NCI-H82 treated with DMSO at 0.1 percent for 48 hours (cell line): ENCODE measurements at regions not wholly inside any gene's neighbourhood (a gene's known extent, or its start where the extent isn't known, plus 50 kb on each side); places are given as distances from the start of the nearest gene placed in this dataset.
"Not testable (repeated sequence)": the region's sequence is repeated elsewhere in the genome, so short reads cannot be mapped to it uniquely, and the experiment has no call there.

Experiments used
- DNase-seq: peaks from one replicate; lab custom pipeline; 2025; ENCODE audit not compliant: unreplicated experiment; lab: John Stamatoyannopoulos, UW

DNA sequence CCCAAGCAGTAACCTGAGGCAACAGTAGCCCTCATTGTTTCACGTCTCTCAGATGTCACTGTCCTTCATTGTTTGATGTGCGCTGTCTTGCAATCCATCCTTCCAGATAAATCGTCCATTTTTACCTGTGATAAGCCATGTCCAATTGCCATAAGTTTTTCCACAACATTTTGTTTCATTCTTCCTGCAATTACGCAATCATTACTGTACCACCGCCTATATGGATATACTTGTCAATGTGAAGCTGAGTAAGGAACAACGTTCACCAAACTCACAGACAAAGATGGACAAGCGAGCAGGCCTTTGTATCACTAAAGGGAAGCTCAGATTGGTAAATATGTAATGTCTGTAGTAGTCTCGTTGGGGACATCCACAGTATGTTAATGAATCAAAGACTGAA is 452.5 kb upstream of the NDN start:
- DNase-seq: not testable (repeated sequence)

DNA sequence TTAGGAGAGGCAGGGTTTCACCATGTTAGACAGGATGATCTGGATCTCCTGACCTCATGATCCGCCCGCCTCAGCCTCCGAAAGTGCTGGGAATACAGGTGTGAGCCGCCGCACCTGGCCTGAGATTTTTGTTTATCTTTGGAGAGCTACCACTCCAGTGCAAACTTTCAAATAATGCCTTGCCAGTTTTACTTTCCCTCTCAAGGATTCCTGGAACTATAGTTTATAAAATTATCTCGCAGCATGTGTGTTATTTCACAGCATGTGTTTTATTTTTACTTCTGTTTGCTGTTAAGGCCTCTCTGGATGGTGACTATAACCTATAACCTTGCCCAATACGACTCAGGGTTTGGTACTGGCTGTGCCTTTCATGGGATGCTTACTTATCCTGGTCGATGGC is 458.0 kb upstream of the NDN start:
- DNase-seq: not testable (repeated sequence)

DNA sequence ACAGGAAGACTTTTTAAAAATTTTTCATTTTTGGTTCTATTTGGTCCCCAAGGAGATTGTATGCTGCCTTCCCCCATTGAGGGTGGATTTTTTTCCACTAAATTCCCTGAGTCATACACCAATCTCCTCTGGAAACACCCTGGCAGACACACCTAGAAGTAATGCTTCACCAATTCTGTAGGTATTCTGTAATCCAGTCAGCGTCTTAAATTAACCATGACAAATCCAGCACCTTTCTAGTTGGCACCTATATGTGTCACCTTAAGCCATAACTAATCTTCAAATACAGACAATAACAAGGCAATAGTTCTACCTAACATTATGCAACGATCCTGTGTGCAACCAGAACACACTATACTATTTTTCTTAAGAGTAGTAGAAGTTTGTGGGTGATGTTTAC is 459.1 kb upstream of the NDN start:
- no peak for DNase-seq

GRCh38 chr15:24150542-24150941 is 463.4 kb upstream of the NDN start:
- DNase-seq: no peak

DNA sequence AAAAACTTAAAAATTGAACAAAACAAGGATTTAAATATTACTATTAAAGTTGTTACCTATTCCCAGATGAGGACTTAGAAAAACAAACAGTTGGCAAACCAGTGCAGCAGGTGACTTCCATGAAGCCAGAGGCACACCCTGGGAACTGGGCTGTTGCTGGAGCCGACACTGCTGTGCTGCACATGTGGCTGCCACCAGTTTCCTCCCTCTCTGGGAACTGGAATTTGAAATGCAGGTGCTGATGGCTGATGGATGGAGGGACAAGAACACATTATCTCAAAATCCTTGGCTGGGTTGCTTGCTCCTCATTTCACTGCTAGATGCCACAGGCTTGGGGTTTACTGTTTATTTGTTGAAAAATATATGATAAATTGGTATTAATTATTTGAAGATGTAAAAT is 471.2 kb upstream of the NDN start:
- not testable (repeated sequence) for DNase-seq

- not testable (repeated sequence) for DNase-seq
These were observed 478.4 kb upstream of the NDN start for GRCh38 chr15:24165512-24165911.

DNA sequence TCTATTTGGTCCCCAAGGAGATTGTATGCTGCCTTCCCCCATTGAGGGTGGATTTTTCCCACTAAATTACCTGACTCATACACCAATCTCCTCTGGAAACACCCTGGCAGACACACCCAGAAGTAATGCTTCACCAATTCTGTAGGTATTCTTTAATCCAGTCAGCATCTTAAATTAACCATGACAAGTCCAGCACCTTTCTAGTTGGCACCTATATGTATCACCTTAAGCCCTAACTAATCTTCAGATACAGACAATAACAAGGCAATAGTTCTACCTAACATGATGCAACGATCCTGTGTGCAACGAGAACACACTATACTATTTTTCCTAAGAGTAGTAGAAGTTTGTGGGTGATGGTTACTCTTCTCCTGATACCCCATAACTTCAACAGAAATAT is 473.3 kb upstream of the NPAP1 start:
- DNase-seq: not testable (repeated sequence)

- DNase-seq: not testable (repeated sequence)
These were observed 463.7 kb upstream of the NPAP1 start for GRCh38 chr15:24211742-24212476.

DNA sequence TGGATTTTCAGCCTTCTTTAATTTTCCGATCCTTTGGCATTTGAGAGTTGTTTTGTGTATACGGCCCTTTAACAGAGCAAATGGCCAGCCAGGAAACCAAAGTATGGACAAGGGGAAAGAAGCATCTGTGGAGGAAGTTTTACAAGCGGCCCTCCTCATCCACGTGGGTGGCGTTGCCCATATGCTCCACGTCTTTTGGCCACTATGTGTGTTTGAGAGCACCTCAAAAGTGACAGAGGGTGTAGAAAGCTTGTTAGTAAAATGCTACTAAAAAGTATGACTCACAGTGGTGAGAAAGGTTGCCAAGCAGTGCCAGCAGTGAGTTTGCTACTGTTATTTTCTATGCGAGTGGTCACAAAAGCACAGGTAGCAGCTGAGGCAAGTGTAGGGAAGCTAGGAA is 451.8 kb upstream of the NPAP1 start:
- DNase-seq: no peak

DNA sequence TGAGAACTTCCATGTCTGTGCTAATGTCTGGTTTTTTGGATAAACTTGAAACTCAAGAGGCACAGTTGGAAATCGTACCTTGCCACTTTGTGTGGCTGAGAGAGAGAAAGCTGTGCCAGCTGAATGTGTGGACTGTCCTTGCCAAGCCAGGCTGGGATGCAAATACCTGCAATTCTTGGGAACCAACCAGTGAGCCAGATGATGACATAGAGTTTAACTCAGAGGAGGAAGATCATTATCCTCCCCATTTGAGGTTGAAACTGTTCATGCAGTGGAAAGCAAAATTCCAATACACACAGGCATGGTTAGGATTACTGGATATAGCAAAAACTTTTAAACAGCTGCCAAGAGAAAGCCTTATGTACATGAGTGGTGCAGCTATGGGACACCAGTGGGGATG is 451.4 kb upstream of the NPAP1 start:
- DNase-seq: no peak

GRCh38 chr15:24228922-24229321 is 446.7 kb upstream of the NPAP1 start:
- not testable (repeated sequence) for DNase-seq

GRCh38 chr15:24233134-24233533 is 442.4 kb upstream of the NPAP1 start:
- DNase-seq: not testable (repeated sequence)

- DNase-seq: not testable (repeated sequence)
These were observed 435.0 kb upstream of the NPAP1 start for GRCh38 chr15:24240580-24240979.

DNA sequence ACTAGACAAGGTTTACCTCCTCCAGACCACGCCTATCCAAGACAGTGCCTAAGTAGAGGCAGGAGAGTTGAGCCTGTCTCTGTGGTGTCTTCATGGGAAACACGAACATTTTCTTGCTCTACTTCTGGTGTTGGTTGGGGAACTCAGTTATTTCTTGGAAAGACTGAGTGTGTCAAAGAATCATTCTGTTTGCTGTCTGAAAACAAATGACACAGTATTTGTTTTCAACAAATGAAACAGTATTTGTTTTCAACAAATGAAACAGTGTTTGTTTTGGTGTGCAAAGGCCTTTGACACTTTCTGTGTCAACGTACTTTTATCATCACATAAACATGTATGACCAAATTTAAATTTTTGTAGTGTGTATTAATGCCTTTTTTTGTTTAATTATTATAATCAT is 416.5 kb upstream of the NPAP1 start:
- not testable (repeated sequence) for DNase-seq

DNA sequence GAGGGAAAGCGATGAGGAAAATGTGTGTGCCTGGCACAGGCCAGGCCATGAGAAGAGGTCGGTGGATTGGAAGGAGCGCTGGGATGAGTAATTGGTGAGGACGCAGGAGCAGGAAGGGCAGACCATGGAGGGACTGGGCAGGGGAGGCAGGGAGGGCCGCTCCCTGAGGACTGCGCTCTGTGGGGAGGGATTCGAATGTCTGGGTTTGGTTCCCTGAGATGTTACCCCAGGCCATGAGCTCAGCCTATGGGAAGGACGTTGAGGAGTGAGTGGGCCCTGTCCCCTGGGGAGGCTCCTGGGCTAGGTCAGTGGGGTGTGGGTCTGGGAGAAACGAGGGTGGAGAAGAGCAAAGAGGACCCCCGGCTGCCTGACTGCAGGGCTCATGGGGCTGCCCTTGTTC is 415.2 kb upstream of the NPAP1 start:
- not testable (repeated sequence) for DNase-seq

GRCh38 chr15:24260854-24261253 is 414.7 kb upstream of the NPAP1 start:
- not testable (repeated sequence) for DNase-seq

GRCh38 chr15:24268536-24269165 is 406.9 kb upstream of the NPAP1 start:
- not testable (repeated sequence) for DNase-seq

DNA sequence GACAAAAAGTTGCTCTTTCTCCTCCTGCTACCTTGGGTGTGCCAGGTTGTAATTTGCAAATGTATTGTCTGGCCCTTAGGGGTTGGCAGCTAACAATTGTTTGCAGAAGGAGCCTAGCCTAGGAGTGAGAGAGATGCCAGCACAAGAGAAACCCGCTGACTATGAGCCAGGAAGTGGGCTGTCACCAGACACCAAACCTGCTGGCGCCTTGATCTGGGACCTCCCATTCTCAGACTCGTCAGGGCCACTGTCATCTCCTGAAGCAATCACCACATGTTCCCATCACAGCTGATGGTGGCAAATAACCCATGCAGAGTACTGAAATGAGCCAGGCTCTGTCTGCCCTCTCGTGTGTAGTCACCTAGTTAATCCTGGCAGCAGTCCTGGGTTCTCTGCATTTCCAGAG is 406.4 kb upstream of the NPAP1 start:
- DNase-seq: no peak

DNA sequence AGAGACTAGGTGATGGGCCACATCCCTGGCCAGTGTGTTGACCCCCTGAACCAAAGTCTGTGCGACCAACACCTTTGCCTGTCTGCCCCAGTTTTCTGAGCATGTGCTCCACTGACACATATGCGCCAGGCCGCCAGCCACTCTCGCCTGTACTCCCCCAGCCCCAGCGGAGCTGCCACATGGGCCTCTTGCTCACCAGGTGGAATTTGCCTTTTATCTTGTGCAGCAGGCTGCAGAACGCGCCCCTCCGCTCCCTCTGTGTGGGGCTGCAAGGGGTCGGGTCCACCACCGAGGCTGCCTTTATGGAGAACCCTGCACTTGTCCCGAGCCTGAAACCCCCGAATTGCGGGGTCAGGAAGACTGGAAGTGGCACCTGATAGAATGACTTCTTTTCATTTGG is 405.7 kb upstream of the NPAP1 start:
- DNase-seq: no peak

GRCh38 chr15:24271496-24272244 is 403.9 kb upstream of the NPAP1 start:
- not testable (repeated sequence) for DNase-seq

- no peak for DNase-seq
These were observed 382.7 kb upstream of the NPAP1 start for GRCh38 chr15:24292837-24293236.

DNA sequence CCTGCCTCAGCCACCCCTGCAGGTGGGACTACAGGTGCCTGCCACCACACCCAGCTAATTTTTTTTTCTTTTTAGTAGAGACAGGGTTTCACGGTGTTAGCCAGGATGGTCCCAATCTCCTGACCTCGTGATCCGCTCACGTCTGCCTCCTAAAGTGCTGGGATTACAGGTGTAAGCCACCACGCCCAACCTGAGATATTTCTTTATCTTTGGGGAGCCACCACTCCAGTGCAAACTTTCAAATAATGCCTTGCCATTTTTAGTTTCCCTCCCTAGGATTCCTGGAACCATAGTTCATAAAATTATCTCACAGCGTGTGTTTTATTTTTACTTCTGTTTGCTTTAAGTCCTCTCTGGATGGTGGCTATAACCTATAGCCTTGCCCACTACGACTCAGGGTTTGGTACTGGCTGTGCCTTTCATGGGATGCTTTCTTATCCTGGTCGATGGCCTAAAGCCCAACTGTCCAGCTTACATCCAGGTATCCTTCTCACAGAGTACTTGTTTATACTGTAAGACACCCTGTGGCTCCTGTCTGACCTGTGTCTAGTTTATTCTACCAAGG is 374.7 kb upstream of the NPAP1 start:
- not testable (repeated sequence) for DNase-seq
